ENCODE measurements at regions not wholly inside any gene's neighbourhood (a gene's known extent, or its start where the extent isn't known, plus 50 kb on each side); places are given as distances from the start of the nearest gene placed in this dataset.

- Histone ChIP-seq H3K4me1 (replicated peaks in 1 of 2) (no peaks in the 10 kb centered on the region), H3K9me3 (replicated peaks in 1 of 3) (no peaks in the 10 kb centered on the region), H3K27ac (no peak overlapping the region), H3K36me3 (replicated peaks in 1 of 2) (no peaks in the 10 kb centered on the region), H3K27me3 (no peaks in the 10 kb centered on the region), H3K4me3 (no peak overlapping the region)
- 63 to 73% (median 68%) methylated on average over 3 of the region's 3 CpGs for WGBS, 4 donors
- intact Hi-C loops (cut with DNase I), result no loop called here
- no peak for DNase-seq
- TF ChIP-seq CTCF (IDR thresholded peaks at IDR 0.05) (no peak), POLR2A (IDR thresholded peaks at IDR 0.05) (no peak)
These were observed 1057.0 kb upstream of the SLIT2 start for GRCh38 chr4:19194672-19195071.

GRCh38 chr4:19193274-19193981, 1058.3 kb upstream of the SLIT2 start:
- Histone ChIP-seq H3K27me3 (no peaks in the 10 kb centered on the region), H3K36me3 (replicated peaks in 1 of 2) (no peaks in the 10 kb centered on the region), H3K4me1 (replicated peaks in 1 of 2) (no peaks in the 10 kb centered on the region), H3K27ac (no peak overlapping the region), H3K9me3 (replicated peaks in 1 of 3) (no peaks in the 10 kb centered on the region), H3K4me3 (no peak overlapping the region)
- TF ChIP-seq POLR2A (IDR thresholded peaks at IDR 0.05) (no peak), CTCF (IDR thresholded peaks at IDR 0.05) (no peak)
- 83 to 92% (median 87%) methylated on average over 9 of the region's 9 CpGs for WGBS, 4 donors
- DNase-seq, result no peak
- intact Hi-C loops (cut with DNase I), result no loop called here

- Histone ChIP-seq H3K27me3 (no peaks in the 10 kb centered on the region), H3K27ac (no peak overlapping the region), H3K4me1 (replicated peaks in 1 of 2) (no peaks in the 10 kb centered on the region), H3K9me3 (replicated peaks in 1 of 3) (no peaks in the 10 kb centered on the region), H3K36me3 (replicated peaks in 1 of 2) (no peaks in the 10 kb centered on the region), H3K4me3 (no peak overlapping the region)
- TF ChIP-seq POLR2A (IDR thresholded peaks at IDR 0.05), result no peak
- TF ChIP-seq CTCF (IDR thresholded peaks at IDR 0.05), result no peak
- 0 to 89% (median 47%) methylated on average over 1 of the region's 1 CpG for WGBS, 4 donors
- intact Hi-C loops (cut with DNase I), result no loop called here
- DNase-seq, result no peak
These were observed 1059.6 kb upstream of the SLIT2 start for GRCh38 chr4:19191979-19192650.

- H3K4me1 ChIP-seq (replicated peaks in 1 of 2), result no peaks in the 10 kb centered on the region
- no peaks in the 10 kb centered on the region for H3K27me3 ChIP-seq
- 61 to 76% (median 64%) methylated on average over 3 of the region's 3 CpGs for WGBS, 4 donors
- H3K27ac ChIP-seq, result no peak overlapping the region
- TF ChIP-seq CTCF (IDR thresholded peaks at IDR 0.05) (no peak), POLR2A (IDR thresholded peaks at IDR 0.05) (no peak)
- no peak for DNase-seq
- H3K4me3 ChIP-seq, result no peak overlapping the region
- no peaks in the 10 kb centered on the region for H3K36me3 ChIP-seq (replicated peaks in 1 of 2)
- peaks cover 0 to 6% (median 0%) of the 10 kb centered on the region in 3 donors for H3K9me3 ChIP-seq (replicated peaks in 1 of 3)
- intact Hi-C loops (cut with DNase I), result no loop called here
These were observed 1064.0 kb upstream of the SLIT2 start for GRCh38 chr4:19187691-19188090.

Data from adrenal gland (tissue), 9 donors.